C4-2B (cell line): ENCODE measurements at regions not wholly inside any gene's neighbourhood (a gene's known extent, or its start where the extent isn't known, plus 50 kb on each side); places are given as distances from the start of the nearest gene placed in this dataset.
A peak's percentile ranks its signal among the peaks of the same experiment; 100 is the strongest.
"Not testable (repeated sequence)": the region's sequence is repeated elsewhere in the genome, so short reads cannot be mapped to it uniquely, and the experiment has no call there.

ENCODE experiments used
- H3K27ac ChIP-seq: fragments of 450-650 bp; 2 replicates; pipeline ENCODE4 v1.5.1; 2017
- CTCF ChIP-seq: fragments of 450-650 bp; conservative IDR thresholded peaks from 2 replicates; pipeline ENCODE4 v1.5.1; 2017; ENCODE audit warnings: mild to moderate bottlenecking
- ZFX ChIP-seq: fragments of 450-650 bp; IDR thresholded peaks from 2 replicates; pipeline ENCODE4 v1.6.1; 2017

- TF ChIP-seq ZFX = no peak
- TF ChIP-seq CTCF = no peak
- no peak overlapping the region for H3K27ac ChIP-seq
These were observed 443.6 kb upstream of the GRAMD2B start for GRCh38 chr5:125979636-125980035.

GRCh38 chr5:125981016-125981415, 442.2 kb upstream of the GRAMD2B start:
- no peak overlapping the region for H3K27ac ChIP-seq
- no peak for TF ChIP-seq CTCF
- no peak for TF ChIP-seq ZFX

GRCh38 chr5:125987677-125988255, 435.4 kb upstream of the GRAMD2B start:
- no peak overlapping the region for H3K27ac ChIP-seq
- TF ChIP-seq ZFX = no peak

- no peak for TF ChIP-seq CTCF
- TF ChIP-seq ZFX = no peak
- no peak overlapping the region for H3K27ac ChIP-seq
These were observed 431.2 kb upstream of the GRAMD2B start for GRCh38 chr5:125992050-125992449.

- not testable (repeated sequence) for H3K27ac ChIP-seq
These were observed 423.8 kb upstream of the GRAMD2B start for GRCh38 chr5:125999271-126000030.

- H3K27ac ChIP-seq = no peak overlapping the region
- no peak for TF ChIP-seq ZFX
- no peak for TF ChIP-seq CTCF
These were observed 422.7 kb upstream of the GRAMD2B start for GRCh38 chr5:126000507-126000906.

- H3K27ac ChIP-seq = peak overlapping the region; percentile 35; the same call in 1 of the 2 replicates
These were observed 420.8 kb upstream of the GRAMD2B start for GRCh38 chr5:126002222-126002897.

More at GRCh38 chr5:126002222-126002897, 420.8 kb upstream of the GRAMD2B start:
- TF ChIP-seq CTCF = no peak
- TF ChIP-seq ZFX = no peak
